A549 (cell line): ENCODE measurements at regions not wholly inside any gene's neighbourhood (a gene's known extent, or its start where the extent isn't known, plus 50 kb on each side); places are given as distances from the start of the nearest gene placed in this dataset.

Experiments used
- ATAC-seq, 2 experiments: fragments of 200-7000 bp in 1 of 2; fragments of >200 bp in 1 of 2; cut with Nextera tagmentation in 1 of 2; cut with Tn5 transposase in 1 of 2; 3 replicates each; pipeline versions ENCODE4 v1.8.0 to v1.9.1; 2018 to 2020; ENCODE audit warnings: mild to moderate bottlenecking in 1 of 2, moderate library complexity in 1 of 2
- CTCF ChIA-PET: fragments of 300-600 bp; sonication (Branson Sonifier 250); formaldehyde crosslinking; extraction: SDS; loops from one replicate; lab custom pipeline; 2021; ENCODE audit warnings: antibody characterized with exemption, inconsistent platforms; lab: Yijun Ruan, JAX
- POLR2A ChIA-PET: fragments of 350-600 bp; formaldehyde crosslinking; extraction: SDS; loops from one replicate; lab custom pipeline; 2021; ENCODE audit warnings: antibody characterized with exemption, inconsistent platforms; lab: Yijun Ruan, JAX
- DNase-seq, 2 experiments: peaks; one replicate each; pipeline versions ENCODE4 v3.0.0 to v3.0.0-alpha.2; 2011 to 2016; ENCODE audit warnings: low read depth in 1 of 2, low spot score in 1 of 2
- FAIRE-seq: peaks from 2 replicates; lab custom pipeline; 2011; peaks lifted over from hg19 to GRCh38; lab: Jason Lieb, UNC
- H3K27ac ChIP-seq, 2 experiments: fragments of >200 bp; sonication (Bioruptor Twin); formaldehyde crosslinking; 3 replicates each; pipeline ENCODE4 v1.5.1; 2016 to 2017
- H3K4me1 ChIP-seq: fragments of >200 bp; sonication (Bioruptor Twin); formaldehyde crosslinking; 3 replicates; pipeline ENCODE4 v1.6.1; 2016
- H3K4me2 ChIP-seq: fragments of >200 bp; sonication (Bioruptor Twin); formaldehyde crosslinking; 3 replicates; pipeline ENCODE4 v1.6.1; 2016
- H3K4me3 ChIP-seq: fragments of >200 bp; sonication (Bioruptor Twin); formaldehyde crosslinking; 3 replicates; pipeline ENCODE4 v1.5.1; 2016
- H3K9me3 ChIP-seq: fragments of >200 bp; sonication (Bioruptor Twin); formaldehyde crosslinking; 3 replicates; pipeline ENCODE4 v1.6.1; 2016
- BHLHE40 ChIP-seq: IDR thresholded peaks from 2 replicates; pipeline ENCODE4 v1.6.1; 2012; ENCODE audit warnings: low read depth, low read length, inconsistent platforms
- CBX8 ChIP-seq: fragments of 200-600 bp; sonication (generic); IDR thresholded peaks from 2 replicates; pipeline ENCODE4 v1.6.1; 2016
- CEBPB ChIP-seq, 2 experiments: fragments of >200 bp in 1 of 2; sonication (Bioruptor Twin) in 1 of 2; formaldehyde crosslinking in 1 of 2; IDR thresholded peaks; 2 replicates each; pipeline ENCODE4 v1.6.1; 2012 to 2016
- EHF ChIP-seq: fragments of 250-450 bp; sonication (Bioruptor Pico); IDR thresholded peaks from 2 replicates; pipeline ENCODE4 v1.5.0; 2020; ENCODE audit warnings: mild to moderate bottlenecking
- ESRRA ChIP-seq: fragments of 150-350 bp; IDR thresholded peaks from 2 replicates; pipeline ENCODE4 v1.6.1; 2014; ENCODE audit warnings: mild to moderate bottlenecking, low read length, borderline replicate concordance
- FOSB ChIP-seq: fragments of 250-450 bp; sonication (Bioruptor Pico); IDR thresholded peaks from 2 replicates; pipeline ENCODE4 v1.5.0; 2020; ENCODE audit warnings: mild to moderate bottlenecking, moderate library complexity
- FOSL2 ChIP-seq, 2 experiments: fragments of 450-650 bp in 1 of 2; fragments of >200 bp in 1 of 2; sonication (Bioruptor Twin) in 1 of 2; formaldehyde crosslinking; IDR thresholded peaks; 2 replicates each; pipeline versions ENCODE4 v1.5.0 to v1.6.1; 2016 to 2020; ENCODE audit warnings: mild to moderate bottlenecking in 1 of 2, moderate library complexity in 1 of 2
- JUN ChIP-seq, 2 experiments: fragments of >200 bp; sonication (Bioruptor Twin); formaldehyde crosslinking; IDR thresholded peaks; 2 replicates in 1 of 2; 3 replicates in 1 of 2; pipeline ENCODE4 v1.6.1; 2016 to 2017
- KDM1A ChIP-seq: fragments of 200-600 bp; sonication (generic); IDR thresholded peaks from 2 replicates; pipeline ENCODE4 v1.6.1; 2016; ENCODE audit warnings: low read depth, mild to moderate bottlenecking
- NPAS2 ChIP-seq: fragments of 250-450 bp; sonication (Bioruptor Pico); IDR thresholded peaks from 2 replicates; pipeline ENCODE4 v1.8.0; 2022; ENCODE audit warnings: mild to moderate bottlenecking, moderate library complexity, borderline replicate concordance
- POLR2AphosphoS2 ChIP-seq: conservative IDR thresholded peaks from 2 replicates; pipeline ENCODE4 v1.6.1; 2012; ENCODE audit warnings: low read length, improper control_type of control experiment, inconsistent platforms
- RCOR1 ChIP-seq: fragments of 150-350 bp; IDR thresholded peaks from 2 replicates; pipeline ENCODE4 v1.6.1; 2014; ENCODE audit warnings: antibody characterized with exemption, low read length, low read depth
- SREBF2 ChIP-seq: fragments of 450-650 bp; IDR thresholded peaks from 2 replicates; pipeline ENCODE4 v1.6.1; 2014; ENCODE audit warnings: mild to moderate bottlenecking, moderate library complexity
- ZSCAN20 ChIP-seq: fragments of 250-450 bp; sonication (Bioruptor Pico); IDR thresholded peaks from 2 replicates; pipeline ENCODE4 v1.8.0; 2022; ENCODE audit warnings: mild to moderate bottlenecking, moderate library complexity
- WGBS: methylation state at CpG from one replicate; pipeline ENCODE4 v1.1.6; 2017; ENCODE audit errors: missing lambda C conversion rate; 5-methylcytosine and 5-hydroxymethylcytosine counted together
- TF ChIP-seq, protein P1 (sequence below): IDR thresholded peaks from 2 replicates; pipeline ENCODE4 v1.6.1; 2012
- TF ChIP-seq, protein P2 (sequence below): fragments of 450-650 bp; IDR thresholded peaks from 2 replicates; pipeline ENCODE4 v1.6.1; 2014; ENCODE audit warnings: antibody characterized with exemption
- TF ChIP-seq, protein P3 (sequence below): IDR thresholded peaks from 2 replicates; pipeline ENCODE4 v1.6.1; 2012
- TF ChIP-seq, protein P4 (sequence below): fragments of >200 bp; sonication (Bioruptor Twin); formaldehyde crosslinking; IDR thresholded peaks from 2 replicates; pipeline ENCODE4 v1.6.1; 2016

DNA sequence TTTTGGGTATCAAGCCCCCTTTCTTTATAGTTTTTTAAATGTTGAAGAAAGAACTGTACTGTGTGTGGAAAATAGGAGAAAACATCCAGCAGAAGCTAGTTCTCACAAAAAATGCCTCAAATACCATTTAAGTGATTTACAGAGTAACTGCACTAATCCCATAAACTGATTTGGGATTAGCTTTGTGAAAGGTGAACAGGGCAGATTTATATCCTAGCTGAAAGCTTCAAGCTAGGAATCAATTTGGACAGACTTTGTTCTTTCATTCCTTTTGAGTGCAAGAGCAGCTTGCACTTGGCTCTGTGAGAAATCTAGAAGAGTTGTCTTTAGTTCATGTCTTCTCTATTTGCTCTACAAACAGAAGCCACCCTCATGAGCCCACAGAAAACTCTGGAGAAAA, 183.9 kb upstream of the VRK2 start:
- peak overlapping the region; percentile 51 to 75 for H3K27ac ChIP-seq
- ATAC-seq: peak; percentile 50 to 65; a peak in 4 of 6 replicates
- TF ChIP-seq, protein P1, sequence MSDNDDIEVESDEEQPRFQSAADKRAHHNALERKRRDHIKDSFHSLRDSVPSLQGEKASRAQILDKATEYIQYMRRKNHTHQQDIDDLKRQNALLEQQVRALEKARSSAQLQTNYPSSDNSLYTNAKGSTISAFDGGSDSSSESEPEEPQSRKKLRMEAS: no peak
- TF ChIP-seq BHLHE40 (no peak), POLR2AphosphoS2 (no peak), ZSCAN20 (CRISPR knock-in tag) (no peak), SREBF2 (no peak), RCOR1 (no peak), KDM1A (no peak), EHF (CRISPR knock-in tag) (no peak), CBX8 (no peak), JUN (IDR thresholded peaks at IDR 0.05) (no peak), CEBPB (IDR thresholded peaks at IDR 0.05) (no peak), FOSB (CRISPR knock-in tag) (no peak), NPAS2 (CRISPR knock-in tag) (no peak)
- TF ChIP-seq, protein P2, sequence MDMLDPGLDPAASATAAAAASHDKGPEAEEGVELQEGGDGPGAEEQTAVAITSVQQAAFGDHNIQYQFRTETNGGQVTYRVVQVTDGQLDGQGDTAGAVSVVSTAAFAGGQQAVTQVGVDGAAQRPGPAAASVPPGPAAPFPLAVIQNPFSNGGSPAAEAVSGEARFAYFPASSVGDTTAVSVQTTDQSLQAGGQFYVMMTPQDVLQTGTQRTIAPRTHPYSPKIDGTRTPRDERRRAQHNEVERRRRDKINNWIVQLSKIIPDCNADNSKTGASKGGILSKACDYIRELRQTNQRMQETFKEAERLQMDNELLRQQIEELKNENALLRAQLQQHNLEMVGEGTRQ: no peak
- TF ChIP-seq, protein P3, sequence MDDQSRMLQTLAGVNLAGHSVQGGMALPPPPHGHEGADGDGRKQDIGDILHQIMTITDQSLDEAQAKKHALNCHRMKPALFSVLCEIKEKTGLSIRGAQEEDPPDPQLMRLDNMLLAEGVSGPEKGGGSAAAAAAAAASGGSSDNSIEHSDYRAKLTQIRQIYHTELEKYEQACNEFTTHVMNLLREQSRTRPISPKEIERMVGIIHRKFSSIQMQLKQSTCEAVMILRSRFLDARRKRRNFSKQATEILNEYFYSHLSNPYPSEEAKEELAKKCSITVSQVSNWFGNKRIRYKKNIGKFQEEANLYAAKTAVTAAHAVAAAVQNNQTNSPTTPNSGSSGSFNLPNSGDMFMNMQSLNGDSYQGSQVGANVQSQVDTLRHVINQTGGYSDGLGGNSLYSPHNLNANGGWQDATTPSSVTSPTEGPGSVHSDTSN: no peak
- TF ChIP-seq, all 56 proteins: peak for 0
- DNase-seq (peak in 1 of 2 experiments; percentile 10), FAIRE-seq (peak; percentile 56)
- CTCF ChIA-PET: interaction anchor here (1.1 to 1.3 kb wide), 3 partner anchors 13 to 103 kb away, joined by 3 to 5 read pairs (median 3); no protein-coding TSS in a partner anchor
- POLR2A ChIA-PET: no interaction called here
- no peak overlapping the region for H3K4me3 ChIP-seq
- H3K4me2 ChIP-seq: peak overlapping the region; percentile 67
- H3K9me3 ChIP-seq: no peaks in the 10 kb centered on the region
- H3K4me1 ChIP-seq: peaks cover 38% of the 10 kb centered on the region

DNA sequence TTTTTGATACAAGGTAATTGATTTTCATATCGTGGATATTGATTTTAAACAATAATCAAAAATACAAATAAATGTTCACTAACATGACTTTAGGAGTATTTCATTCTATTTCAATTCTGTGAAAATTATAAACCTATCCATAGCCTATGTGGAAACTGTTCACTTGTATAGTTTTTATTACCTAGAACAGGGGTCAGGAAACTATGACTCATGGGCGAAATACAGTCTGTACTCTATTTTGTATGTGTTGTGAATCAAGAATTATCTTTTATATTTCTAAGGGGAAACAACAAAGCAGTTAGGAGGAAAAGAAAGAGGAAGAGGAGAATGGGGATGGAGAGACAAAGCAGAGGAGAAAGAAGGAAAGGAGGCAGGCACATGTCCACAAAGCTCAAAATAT, 181.7 kb upstream of the VRK2 start:
- H3K27ac ChIP-seq: no peak overlapping the region
- ChIA-PET CTCF (interaction anchor here (1.5 kb wide), 1 partner anchor 144 kb away, joined by 4 read pairs; no protein-coding TSS in a partner anchor), POLR2A (interaction anchor here (1.3 kb wide), 1 partner anchor 181 kb away, joined by 3 read pairs; no protein-coding TSS in a partner anchor)
- H3K4me1 ChIP-seq: peaks cover 51% of the 10 kb centered on the region
- ATAC-seq (no peak), FAIRE-seq (no peak), DNase-seq (no peak)
- H3K4me3 ChIP-seq: no peak overlapping the region
- H3K9me3 ChIP-seq: no peaks in the 10 kb centered on the region
- no peak for TF ChIP-seq FOSB (CRISPR knock-in tag)
- TF ChIP-seq, protein P4, sequence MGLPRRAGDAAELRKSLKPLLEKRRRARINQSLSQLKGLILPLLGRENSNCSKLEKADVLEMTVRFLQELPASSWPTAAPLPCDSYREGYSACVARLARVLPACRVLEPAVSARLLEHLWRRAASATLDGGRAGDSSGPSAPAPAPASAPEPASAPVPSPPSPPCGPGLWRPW: no peak
- no peak overlapping the region for H3K4me2 ChIP-seq
- 95% methylated on average over 2 of the region's 2 CpGs for WGBS

DNA sequence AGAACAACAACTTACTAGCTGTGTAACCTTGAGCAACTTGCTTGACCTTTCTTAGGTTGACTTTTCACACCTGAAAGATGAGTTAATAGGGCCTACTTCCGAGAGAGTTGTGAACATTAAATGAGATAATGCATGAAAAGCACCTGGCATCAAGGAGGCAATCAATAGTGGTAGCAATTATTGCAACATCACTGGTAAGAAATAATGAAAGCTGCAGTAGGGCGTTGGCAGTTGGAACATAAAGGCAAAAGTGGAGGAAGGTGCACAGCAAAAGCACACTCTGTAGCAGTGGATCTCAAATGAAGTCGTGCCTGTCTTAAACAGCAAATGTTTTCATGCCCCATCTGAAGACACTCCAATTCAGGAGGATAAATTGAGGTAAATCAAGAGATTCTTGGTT, 178.9 kb upstream of the VRK2 start:
- Histone ChIP-seq H3K4me3 (no peak overlapping the region), H3K4me1 (peaks cover 32% of the 10 kb centered on the region), H3K4me2 (no peak overlapping the region), H3K27ac (no peak overlapping the region), H3K9me3 (no peaks in the 10 kb centered on the region)
- TF ChIP-seq CEBPB (IDR thresholded peaks at IDR 0.05) (0 out of 4 replicates have a peak, but pooled peaks of 1 of the 2 experiments have one; percentile 14), CBX8 (no peak), ZSCAN20 (CRISPR knock-in tag) (no peak), ESRRA (no peak), FOSL2 (IDR thresholded peaks at IDR 0.05) (no peak), FOSL2 (CRISPR knock-in tag; IDR thresholded peaks at IDR 0.05) (no peak)
- ATAC-seq: no peak
- POLR2A ChIA-PET: no interaction called here
- DNase-seq: no peak
- FAIRE-seq: no peak
- CTCF ChIA-PET: no interaction called here
- WGBS: 94% methylated on average over 3 of the region's 3 CpGs

DNA sequence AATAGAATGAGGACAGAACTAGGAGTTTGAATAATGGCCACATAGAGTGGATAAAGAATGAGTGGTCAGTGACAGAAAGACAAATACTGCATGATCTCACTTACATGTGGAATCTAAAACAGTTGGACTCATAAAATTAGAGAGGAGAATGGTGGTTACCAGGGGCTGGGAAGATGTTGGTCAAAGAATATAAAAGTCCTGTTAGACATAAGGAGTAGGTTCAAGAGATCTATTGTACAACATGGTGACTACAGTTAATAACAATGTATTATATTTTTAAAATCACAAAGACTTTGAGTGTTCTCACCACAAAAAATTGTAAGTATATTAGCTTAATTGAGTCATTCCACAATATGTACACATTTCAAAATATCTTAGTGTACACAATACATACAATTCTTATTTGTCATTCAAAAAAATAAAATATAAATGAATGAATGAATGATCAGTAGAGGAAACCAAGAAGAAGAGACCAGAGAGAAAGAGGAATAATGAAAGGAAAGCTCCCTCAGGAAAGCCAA, 177.9 kb upstream of the VRK2 start:
- ChIA-PET CTCF (interaction anchor here (0.7 to 1.4 kb wide), 2 partner anchors 19 to 29 kb away, joined by 3 read pairs; no protein-coding TSS in a partner anchor), POLR2A (no interaction called here)
- TF ChIP-seq JUN (IDR thresholded peaks at IDR 0.05) (no peak), CEBPB (IDR thresholded peaks at IDR 0.05) (peak in 1 of 2 experiments; percentile 63; a peak in 1 of 4 replicates)
- H3K4me1 ChIP-seq: peaks cover 23% of the 10 kb centered on the region; the same call in 2 of the 3 replicates
- ATAC-seq (peak in 1 of 2 experiments; percentile 56; a peak in 3 of 6 replicates), FAIRE-seq (no peak), DNase-seq (peak in 1 of 2 experiments; percentile 16)
- no peak overlapping the region for H3K4me3 ChIP-seq
- no peaks in the 10 kb centered on the region for H3K9me3 ChIP-seq
- H3K4me2 ChIP-seq: peak overlapping the region; percentile 30
- H3K27ac ChIP-seq: peak overlapping the region; percentile 7 to 10; a peak in 1 of 6 replicates
